Fibroblast of peridontal ligament (primary cell): ENCODE measurements at regions not wholly inside any gene's neighbourhood (a gene's known extent, or its start where the extent isn't known, plus 50 kb on each side); places are given as distances from the start of the nearest gene placed in this dataset.
"Not testable (repeated sequence)": the region's sequence is repeated elsewhere in the genome, so short reads cannot be mapped to it uniquely, and the experiment has no call there.

Source experiments
- DNase-seq: peaks from one replicate; pipeline ENCODE4 v3.0.0-alpha.2; 2010; ENCODE audit errors: extremely low read depth

DNA sequence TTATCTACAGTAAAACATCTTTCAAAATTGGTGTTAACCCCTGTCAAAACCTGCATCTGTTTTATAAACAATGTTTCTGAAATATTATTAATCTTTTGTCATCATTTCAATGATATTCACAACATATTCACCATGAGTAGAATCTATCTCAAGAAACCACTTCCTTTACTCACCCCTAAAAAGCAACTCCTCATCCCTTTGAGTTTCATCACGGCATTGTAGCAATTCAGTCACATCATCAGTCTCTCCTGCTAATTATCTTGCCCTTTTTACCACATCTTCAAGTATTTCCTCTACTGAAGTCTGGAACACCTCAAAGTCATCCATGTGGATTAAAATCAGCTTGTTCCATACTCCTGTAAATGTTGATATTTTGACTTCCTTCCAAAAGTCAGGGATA is 415.3 kb upstream of the TECRL start:
- no peak for DNase-seq

DNA sequence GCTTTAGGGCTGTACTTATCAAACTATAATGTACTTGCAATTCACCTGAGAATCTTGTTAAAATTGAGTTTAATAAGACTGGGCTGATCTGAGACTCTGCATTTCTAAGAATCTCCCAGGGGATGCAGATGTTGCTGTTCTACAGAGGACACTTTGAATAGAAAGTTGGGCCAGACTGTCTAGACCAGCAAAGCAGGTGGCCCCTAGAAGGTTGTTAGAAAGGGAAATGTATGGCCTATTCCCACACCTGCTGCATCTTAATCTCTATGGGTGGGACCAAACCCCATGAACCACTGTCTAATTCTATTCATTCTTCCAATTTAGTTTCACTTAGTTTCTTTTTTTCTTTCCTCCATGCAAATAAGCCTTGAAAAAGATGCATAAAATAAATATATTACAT is 413.2 kb upstream of the TECRL start:
- no peak for DNase-seq

DNA sequence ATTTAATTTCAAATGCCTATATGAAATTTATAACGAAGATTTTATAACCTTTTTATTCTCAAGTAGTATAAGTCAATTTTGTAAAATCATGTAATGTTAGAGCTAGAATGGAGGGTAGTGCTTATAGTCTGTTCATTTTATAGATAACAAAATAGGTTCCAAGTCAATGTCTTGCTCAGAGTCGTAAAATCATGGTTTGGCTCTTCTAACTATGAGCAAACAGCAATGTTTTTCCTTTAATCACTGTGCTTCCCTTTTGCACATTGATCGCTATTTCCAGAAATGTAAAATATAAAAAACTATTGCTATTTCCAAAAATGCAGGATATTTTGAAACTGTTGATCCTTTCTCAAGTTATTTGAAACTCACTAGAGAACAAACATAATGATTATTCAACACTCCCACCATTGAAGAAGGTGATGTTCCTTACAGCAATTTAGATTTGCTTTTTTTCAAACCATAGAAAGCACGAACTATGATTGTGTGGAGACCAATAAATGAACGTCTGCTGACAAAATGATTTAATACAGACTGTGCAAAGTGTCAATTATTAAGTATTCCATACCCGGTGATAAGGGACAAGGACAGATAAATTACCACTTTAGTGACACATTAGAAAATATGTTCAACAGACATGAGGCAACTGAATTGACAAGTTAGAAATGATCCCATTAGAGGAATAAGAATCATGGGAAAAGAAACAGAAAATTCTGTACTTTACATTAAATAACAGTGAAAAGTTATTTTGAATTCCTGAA is 412.1 kb upstream of the TECRL start:
- no peak for DNase-seq

DNA sequence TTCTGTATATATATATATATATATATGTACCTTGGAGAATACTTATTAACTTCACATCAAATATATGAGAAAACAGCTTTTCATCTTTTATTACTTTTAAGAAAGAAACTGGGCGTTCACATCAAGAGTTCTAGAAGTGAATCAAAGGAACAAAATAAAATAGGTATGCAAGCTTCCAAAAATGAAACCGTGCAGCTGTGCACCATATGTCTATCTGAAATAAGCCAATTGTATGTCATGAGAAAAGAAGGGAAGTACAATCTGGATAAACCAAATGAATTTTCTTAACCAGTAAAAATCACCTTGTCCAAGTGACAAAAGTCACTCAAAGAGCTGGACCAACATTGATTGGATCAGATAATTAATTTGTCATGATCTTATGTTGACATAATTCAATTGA is 405.4 kb upstream of the TECRL start:
- no peak for DNase-seq

DNA sequence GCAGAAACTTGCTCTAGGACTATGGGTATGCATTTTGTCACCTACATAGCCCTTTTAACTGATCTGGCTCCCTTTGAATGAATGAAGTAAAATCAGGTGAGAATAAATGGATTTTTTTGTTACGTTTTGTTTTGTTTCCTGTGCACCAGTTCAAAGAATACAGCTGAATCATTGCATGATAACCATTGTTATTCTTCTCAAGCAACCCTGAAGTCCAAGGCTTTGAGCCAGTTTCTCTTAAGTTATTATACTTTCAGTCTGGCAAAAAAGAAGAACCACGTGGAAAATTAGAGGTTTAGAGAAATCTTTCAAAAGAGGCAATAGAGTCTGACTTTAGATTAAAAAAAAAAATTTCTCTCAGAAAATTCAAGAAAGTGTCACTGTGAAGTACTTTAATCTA is 398.6 kb upstream of the TECRL start:
- no peak for DNase-seq

DNA sequence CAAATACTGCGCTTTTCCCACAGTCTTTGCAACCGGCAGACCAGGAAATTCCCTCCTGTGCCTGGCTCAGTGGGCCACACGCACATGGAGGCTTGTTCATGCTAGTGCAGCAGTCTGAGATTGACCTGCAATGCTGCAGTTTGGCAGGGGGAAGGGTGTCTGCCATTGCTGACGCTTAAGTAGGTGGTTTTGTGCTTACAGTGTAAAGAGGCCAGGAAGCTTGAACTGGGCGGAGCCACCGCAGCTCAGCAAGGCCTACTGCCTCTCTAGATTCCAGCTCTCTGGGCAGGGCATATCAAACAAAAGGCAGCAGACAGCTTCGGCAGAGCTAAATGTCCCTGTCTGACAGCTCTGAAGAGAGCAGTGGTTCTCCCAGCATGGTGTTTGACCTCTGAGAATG is 390.5 kb upstream of the TECRL start:
- no peak for DNase-seq

DNA sequence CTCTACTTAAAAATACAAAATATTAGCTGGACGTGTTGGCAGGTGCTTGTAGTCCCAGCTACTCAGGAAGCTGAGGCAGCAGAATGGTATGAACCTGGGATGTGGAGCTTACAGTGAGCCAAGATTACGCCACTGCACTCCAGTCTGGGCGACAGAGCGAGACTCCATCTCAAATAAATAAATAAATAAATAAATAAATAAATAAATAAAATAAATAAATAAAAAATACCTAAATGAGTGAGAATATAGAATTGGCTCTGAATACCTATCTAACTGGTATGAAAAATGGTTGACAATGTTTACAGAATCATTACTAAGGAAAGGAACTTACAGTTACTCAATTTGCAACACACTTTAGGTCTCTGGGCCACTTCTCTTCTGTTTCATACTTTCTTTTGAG is 389.6 kb upstream of the TECRL start:
- not testable (repeated sequence) for DNase-seq

DNA sequence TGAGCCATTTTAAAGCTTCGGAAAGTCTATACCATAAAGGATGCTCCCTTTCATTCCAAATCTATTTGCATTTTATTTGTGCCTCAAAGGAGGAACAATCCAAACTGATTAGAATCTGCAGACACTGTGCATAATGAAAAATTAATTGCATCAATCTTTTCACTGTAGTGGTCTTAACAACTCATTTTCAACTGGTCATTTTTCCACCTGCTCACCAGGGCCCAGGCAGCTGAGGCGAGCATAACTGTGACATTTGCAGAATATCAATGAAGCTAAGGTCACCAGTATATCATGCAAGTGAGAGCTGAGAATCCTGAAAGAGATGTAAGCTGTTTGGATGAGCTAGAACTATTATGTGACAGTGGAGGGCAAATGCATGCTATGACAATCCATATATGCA is 387.3 kb upstream of the TECRL start:
- no peak for DNase-seq

DNA sequence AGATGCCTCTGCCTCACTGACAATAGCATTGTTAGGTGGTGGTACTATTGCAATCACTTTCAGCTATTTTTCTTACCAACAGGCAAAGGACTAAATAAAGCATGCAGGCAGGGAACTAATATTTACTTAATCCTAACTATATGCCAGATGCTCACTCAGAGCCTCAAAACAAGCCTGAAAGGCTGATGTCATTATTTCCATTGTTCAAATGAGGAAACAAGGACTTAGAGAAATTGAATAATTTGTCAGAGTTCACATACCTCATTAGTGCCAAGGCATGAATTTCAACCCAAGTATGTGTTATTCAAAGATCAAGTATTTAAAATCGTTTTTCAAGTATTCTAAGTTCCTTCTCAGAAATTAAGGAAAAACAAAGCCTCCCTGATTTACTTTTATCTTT is 374.9 kb upstream of the TECRL start:
- DNase-seq, result no peak

DNA sequence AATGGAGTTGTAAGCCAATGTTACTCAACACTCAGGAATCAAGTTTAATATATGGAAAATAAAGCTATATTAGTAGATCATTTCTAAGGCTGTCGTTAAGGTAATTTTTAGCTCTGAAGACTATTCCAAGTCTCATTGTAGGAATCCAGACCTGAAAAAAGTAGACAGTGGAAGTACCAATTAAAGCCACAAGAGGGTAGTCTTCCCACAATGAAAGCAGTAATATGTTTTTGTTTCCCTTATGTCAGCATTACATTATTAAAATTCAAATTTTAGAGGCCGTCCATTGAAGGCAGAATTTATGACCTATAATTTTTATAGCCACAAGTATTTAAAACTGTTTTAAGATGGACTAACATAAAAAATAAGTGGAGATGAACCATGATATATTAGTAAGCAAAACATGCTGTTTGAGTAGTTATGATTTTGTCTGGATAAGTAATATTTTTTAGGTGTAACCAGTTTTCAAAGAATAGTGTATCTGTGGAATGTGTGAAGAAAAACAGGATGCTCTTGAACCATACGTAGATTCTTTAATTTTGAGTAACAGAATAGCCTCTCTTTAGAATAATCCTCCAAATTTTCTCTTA is 372.6 kb upstream of the TECRL start:
- DNase-seq, result peak; percentile 42

DNA sequence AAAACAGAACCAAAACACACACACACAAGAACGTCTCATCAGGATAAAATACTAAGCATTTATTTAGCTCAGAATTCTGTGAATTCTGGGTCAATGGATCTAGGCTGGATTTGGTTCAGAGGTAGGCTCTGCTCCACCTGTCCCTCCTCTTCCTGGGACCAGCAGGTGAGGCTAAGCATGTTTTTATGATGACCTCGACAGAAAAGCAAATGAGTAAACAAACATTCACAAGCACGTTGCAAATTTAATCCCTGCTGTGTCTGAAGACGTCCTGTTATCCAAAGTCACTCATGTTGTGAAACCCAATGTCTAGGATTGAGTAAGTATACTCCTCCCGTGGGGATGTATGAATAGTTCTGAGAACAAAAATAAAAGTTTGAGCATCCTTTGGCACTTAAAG is 371.4 kb upstream of the TECRL start:
- no peak for DNase-seq

DNA sequence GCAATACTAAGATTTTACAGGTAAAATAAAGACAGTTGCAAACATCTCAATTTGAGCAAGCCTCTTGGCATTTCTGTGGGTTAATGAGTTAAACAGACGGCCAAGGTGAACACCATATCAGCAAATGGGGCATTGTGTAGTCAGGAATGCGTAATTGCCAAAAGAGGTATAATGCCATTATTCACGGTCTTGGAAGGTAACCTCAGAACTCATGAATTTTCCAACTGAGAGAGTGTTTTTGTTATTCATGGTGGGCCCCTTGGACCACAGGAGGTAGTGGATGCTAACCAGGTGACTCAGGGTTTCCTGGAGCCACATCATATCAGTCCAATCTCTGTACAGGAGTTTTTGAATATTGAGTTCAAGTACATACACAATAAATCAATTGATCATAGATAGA is 368.0 kb upstream of the TECRL start:
- no peak for DNase-seq

DNA sequence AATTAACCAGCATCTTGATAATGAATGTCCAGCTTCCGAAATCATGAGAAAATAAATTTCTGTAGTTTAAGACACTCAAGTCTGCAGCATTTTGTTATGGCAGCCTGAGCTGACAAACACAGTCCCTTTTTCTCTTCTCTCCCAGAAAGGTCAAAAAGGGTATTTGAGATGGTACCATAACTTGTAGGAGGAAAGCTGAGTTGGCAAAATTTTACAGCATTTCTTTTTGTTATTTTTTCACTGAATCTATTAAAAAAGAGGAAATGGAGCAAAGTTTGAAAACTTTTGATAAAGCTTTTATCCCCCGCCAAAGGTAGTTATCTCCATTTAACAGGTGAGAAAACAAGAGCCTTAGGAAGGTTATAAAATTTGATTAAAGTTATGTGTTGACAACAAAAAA is 367.6 kb upstream of the TECRL start:
- no peak for DNase-seq

DNA sequence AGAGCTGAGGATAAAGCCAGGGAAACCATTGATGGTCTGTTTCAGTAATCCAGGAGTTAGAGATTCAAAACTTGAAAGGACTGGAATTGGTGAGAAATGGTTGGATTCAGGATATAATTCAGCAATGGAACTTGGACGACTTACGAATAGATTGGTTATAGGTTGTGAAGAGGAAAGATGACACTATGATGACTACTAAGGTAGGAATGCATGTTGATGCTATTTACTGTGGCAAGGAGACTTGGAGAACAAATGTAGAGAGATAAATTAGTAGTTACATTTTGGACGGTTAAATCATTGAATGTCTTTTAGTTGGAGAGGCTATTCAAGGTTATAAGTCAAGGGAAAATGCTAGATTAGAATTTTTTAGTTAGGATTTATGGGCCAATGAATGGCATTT is 365.4 kb upstream of the TECRL start:
- DNase-seq, result no peak

DNA sequence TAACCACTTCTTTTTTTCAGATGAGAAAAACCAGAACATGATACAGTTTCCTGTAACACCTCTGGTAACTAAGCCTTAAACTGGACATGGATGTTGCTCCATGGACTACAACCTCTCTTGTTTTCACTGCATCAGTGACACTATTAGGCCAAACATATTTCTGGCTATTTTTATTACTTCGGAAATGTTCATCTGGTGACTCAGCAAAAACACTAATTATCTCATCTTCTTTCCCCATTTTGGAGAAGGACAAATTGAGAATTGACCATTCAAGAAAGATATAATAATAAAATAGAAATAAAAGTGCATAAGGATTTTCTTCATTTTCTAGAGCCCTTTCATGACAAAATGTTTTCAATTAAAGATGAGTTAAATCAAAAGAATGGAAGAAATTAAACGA is 361.9 kb upstream of the TECRL start:
- no peak for DNase-seq

DNA sequence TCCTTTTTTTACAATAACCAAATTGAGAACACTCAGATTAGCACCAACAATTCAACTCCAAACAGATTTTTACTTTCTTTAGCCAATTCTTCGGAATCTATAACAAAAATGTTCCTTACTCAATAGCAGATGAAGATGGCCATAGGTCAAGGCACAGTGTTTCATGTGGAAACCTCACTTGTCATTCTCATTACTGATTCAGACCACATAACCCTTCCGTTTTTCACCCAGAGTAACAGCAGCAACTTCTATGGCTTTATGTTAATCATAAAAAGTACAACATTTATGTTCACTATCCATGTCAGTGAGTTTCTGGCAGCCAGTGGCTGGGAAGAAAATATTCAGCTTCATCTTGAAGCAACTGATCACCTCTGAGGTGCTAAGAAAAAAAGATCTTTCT is 358.3 kb upstream of the TECRL start:
- DNase-seq, result no peak

DNA sequence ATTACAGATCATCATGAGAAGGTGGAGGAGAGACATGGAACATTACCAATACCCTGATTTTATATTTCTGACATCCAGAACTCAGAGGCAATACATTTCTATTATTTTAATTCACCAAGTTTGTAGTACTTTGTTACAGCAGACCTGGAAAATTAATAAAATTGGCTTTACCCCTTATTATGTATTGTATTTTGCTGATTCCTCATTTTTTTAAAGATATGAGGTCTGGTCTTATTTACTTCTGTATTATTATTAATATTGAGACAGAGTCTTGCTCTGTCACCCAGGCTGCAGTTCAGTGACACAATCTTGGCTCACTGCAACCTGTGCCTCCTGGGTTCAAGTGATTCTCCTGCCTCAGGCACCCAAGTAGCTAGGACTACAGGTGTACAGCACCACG is 357.3 kb upstream of the TECRL start:
- DNase-seq, result no peak

DNA sequence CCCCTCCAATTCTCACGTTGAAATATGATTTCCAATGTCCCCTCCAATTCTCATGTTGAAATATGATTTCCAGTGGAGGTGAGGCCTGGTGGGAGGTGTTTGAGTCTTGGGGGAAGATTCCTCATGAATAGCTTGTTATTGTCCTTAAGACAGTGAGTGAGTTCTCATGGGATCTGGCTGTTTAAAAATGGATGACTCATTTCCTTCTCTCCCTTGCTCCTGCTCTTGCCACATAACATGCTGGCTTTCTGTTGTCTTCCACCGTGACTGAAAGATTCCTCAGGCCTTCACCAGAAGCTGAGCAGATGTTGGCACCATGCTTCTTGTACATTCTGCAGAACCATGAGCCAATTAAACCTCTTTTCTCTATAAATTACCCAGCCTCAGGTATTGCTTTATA is 346.8 kb upstream of the TECRL start:
- no peak for DNase-seq

DNA sequence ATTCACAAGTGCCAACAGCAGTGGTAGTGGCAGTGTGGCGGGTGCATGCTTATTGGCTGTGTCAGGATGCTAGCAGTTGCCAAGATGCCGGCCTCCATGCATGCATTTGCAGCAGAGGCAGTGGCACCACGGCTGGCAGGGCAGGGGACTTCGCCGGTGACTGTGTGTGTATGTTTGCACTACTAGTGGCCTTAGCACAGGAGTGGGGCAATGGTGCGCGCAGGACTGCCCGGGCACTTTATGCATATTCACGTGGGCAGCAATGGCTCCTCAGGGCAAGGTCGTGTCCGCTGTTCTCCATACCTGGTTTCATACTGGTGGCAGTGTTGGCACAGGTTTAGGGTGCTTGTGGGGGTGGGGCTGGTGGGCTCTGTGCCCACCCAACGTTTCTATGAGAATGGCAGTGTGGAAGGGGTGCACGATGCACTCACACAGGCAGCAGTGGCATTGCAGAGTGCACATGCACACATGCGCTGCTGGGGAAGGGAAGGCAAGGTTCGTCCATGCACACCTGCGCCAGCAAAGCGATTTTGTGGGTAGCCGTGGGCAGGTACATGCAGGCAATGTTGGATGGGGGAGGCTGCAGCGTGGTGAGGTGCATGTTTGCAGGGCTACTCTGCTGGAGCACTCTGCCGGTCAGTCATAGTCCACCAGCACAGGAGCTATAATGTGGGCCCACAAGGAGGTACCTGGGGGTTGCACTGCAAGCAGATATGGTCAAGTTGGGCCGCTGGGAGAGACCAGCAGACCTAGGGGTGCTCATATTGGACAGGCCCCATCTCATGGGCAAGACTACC is 338.9 kb upstream of the TECRL start:
- DNase-seq, result no peak

DNA sequence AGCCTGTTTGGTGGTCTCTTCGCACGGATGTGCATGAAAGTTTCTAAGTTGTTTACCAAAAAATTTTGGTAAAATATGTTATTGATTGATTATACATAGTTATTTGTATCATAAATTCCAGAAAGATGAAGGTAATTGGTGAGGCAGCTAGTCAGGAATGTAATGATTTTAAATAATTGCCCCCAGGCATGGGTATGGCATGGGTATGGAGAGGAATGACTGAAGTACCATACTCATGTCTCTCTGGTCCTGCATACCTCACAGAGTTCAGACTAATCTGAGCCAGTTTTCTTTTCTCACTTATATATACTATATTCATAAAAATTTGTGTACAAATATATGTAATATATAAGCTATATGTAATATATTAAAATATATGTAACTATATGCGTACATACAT is 329.0 kb upstream of the TECRL start:
- no peak for DNase-seq

DNA sequence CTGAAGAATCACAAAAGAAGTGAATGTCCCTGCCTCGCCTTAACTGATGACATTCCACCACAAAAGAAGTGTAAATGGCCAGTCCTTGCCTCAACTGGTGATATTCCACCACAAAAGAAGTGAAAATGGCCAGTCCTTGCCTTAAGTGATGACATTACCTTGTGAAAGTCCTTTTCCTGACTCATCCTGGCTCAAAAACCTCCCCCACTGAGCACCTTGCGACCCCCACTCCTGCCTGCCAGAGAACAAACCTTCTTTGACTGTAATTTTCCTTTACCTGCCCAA is 328.5 kb upstream of the TECRL start:
- not testable (repeated sequence) for DNase-seq

DNA sequence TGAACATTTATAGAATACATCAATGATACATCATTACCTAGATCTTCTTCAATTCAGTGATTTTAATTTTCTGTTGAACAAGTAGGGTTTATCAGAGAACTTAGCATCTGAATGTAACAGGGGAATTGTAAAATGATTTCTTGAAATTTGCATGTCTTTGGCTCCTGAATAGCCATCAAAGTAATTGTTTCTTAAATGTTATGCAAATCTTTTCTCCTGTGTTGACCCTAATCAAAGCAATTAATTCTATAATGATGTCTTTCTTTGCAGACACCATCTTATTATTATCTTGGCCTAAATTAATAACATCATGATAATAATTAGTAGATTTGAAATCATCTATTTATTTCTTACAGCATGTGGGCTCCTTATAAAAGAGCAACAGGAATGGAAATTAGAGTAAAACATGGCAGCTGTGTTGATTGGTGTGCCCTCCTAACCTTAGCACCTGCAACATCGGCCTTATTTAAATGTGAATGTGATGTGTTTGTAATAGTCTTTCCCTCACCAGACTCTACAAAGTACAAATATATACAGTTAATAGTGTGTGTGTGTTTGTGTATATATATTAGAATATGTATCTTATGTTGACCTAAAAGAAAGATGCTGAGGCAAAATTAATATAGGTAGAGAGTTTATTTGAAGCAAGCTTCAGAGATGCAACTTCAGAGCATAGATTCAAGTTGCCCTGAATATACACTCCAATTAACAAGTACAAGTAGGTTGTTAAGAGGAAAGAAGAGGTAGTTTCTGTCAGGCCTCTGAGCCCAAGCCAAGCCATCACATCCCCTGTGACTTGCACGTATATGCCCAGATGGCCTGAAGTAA is 328.0 kb upstream of the TECRL start:
- no peak for DNase-seq

DNA sequence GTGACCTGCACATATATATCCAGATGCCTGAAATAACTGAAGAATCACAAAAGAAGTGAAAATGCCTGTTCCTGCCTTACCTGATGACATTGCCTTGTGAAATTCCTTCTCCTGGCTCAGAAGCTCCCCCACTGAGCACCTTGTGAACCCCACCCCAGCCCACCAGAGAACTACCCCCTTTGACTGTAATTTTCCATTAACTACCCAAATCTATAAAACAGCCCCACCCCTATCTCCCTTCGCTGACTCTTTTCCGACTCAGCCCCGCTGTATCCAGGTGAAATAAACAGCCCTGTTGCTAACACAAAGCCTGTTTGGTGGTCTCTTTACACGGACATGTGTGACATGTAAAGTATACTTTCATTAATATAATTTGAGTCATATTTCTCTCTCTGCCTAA is 320.3 kb upstream of the TECRL start:
- no peak for DNase-seq
